ENCODE measurements at regions not wholly inside any gene's neighbourhood (a gene's known extent, or its start where the extent isn't known, plus 50 kb on each side); places are given as distances from the start of the nearest gene placed in this dataset.

- TF ChIP-seq, protein P1, sequence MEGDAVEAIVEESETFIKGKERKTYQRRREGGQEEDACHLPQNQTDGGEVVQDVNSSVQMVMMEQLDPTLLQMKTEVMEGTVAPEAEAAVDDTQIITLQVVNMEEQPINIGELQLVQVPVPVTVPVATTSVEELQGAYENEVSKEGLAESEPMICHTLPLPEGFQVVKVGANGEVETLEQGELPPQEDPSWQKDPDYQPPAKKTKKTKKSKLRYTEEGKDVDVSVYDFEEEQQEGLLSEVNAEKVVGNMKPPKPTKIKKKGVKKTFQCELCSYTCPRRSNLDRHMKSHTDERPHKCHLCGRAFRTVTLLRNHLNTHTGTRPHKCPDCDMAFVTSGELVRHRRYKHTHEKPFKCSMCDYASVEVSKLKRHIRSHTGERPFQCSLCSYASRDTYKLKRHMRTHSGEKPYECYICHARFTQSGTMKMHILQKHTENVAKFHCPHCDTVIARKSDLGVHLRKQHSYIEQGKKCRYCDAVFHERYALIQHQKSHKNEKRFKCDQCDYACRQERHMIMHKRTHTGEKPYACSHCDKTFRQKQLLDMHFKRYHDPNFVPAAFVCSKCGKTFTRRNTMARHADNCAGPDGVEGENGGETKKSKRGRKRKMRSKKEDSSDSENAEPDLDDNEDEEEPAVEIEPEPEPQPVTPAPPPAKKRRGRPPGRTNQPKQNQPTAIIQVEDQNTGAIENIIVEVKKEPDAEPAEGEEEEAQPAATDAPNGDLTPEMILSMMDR (IDR thresholded peaks at IDR 0.05 in 8 of 11, conservative IDR thresholded peaks at IDR 0.05 in 3 of 11): no peak
- no peak for TF ChIP-seq POLR2AphosphoS5 (IDR thresholded peaks at IDR 0.05)
These were observed 533.1 kb upstream of the TENM3 start for GRCh38 chr4:181710143-181710542.
